CD4-positive, alpha-beta memory T cell (primary cell): ENCODE measurements at regions not wholly inside any gene's neighbourhood (a gene's known extent, or its start where the extent isn't known, plus 50 kb on each side); places are given as distances from the start of the nearest gene placed in this dataset.
"Not testable (repeated sequence)": the region's sequence is repeated elsewhere in the genome, so short reads cannot be mapped to it uniquely, and the experiment has no call there.

ENCODE experiments used
- CTCF ChIA-PET: fragments of 350-600 bp; sonication (Branson Sonifier 250); formaldehyde crosslinking; loops from one replicate; lab custom pipeline; 2021; ENCODE audit warnings: inconsistent platforms; ENCODE audit not compliant: partially characterized antibody; lab: Charles Lee
- POLR2A ChIA-PET: fragments of 350-600 bp; sonication (Branson Sonifier 250); formaldehyde crosslinking; loops from one replicate; lab custom pipeline; 2021; ENCODE audit not compliant: partially characterized antibody; lab: Charles Lee
- DNase-seq, 5 donors: peaks; one replicate each; pipeline versions ENCODE4 v3.0.0 to v3.0.0-alpha.2; 2020 to 2022; ENCODE audit warnings: mixed read lengths in 1 of 5
- H3K27ac ChIP-seq: one replicate; pipeline ENCODE4 v1.7.0; 2013; ENCODE audit warnings: low read depth, low read length
- H3K27me3 ChIP-seq: 2 replicates; pipeline ENCODE4 v1.7.0; 2013; ENCODE audit warnings: mild to moderate bottlenecking, low read length, moderate library complexity; ENCODE audit not compliant: insufficient read depth
- H3K36me3 ChIP-seq: 2 replicates; pipeline ENCODE4 v1.7.0; 2013; ENCODE audit warnings: mild to moderate bottlenecking, low read length, moderate library complexity; ENCODE audit not compliant: insufficient read depth
- H3K4me1 ChIP-seq: 2 replicates; pipeline ENCODE4 v1.7.0; 2013; ENCODE audit warnings: mild to moderate bottlenecking, low read length, moderate library complexity; ENCODE audit not compliant: insufficient read depth
- H3K4me3 ChIP-seq, 2 donors: one replicate each; pipeline ENCODE4 v1.7.0; 2013; ENCODE audit warnings: low read length in 2 of 2, mild to moderate bottlenecking in 1 of 2
- H3K9me3 ChIP-seq, 2 donors: one replicate each; pipeline ENCODE4 v1.7.0; 2013; ENCODE audit warnings: low read length in 2 of 2, control low read depth in 1 of 2; ENCODE audit not compliant: control insufficient read depth in 1 of 2
- H3K27ac Mint-ChIP-seq, 7 donors: one replicate each; pipeline ENCODE4 v1.8.0; 2020 to 2021; ENCODE audit warnings: mixed read lengths in 7 of 7, mild to moderate bottlenecking in 6 of 7, inconsistent platforms in 3 of 7, moderate library complexity in 3 of 7
- H3K27me3 Mint-ChIP-seq, 2 donors: one replicate each; pipeline ENCODE4 v1.8.0; 2020 to 2021; ENCODE audit warnings: mixed read lengths in 2 of 2
- H3K36me3 Mint-ChIP-seq, 2 donors: one replicate each; pipeline ENCODE4 v1.8.0; 2020 to 2021; ENCODE audit warnings: mixed read lengths in 2 of 2, inconsistent platforms in 1 of 2, mild to moderate bottlenecking in 1 of 2
- H3K4me1 Mint-ChIP-seq, 4 donors: one replicate each; pipeline ENCODE4 v1.8.0; 2020 to 2021; ENCODE audit warnings: mixed read lengths in 4 of 4, mild to moderate bottlenecking in 1 of 4
- H3K4me3 Mint-ChIP-seq, 8 donors: one replicate each; pipeline ENCODE4 v1.8.0; 2020 to 2021; ENCODE audit warnings: mixed read lengths in 8 of 8, mild to moderate bottlenecking in 7 of 8, moderate library complexity in 6 of 8, inconsistent platforms in 3 of 8
- H3K9me3 Mint-ChIP-seq, 8 donors: one replicate each; pipeline ENCODE4 v1.8.0; 2020 to 2021; ENCODE audit warnings: mixed read lengths in 8 of 8, mild to moderate bottlenecking in 5 of 8, inconsistent platforms in 3 of 8, moderate library complexity in 1 of 8
- intact Hi-C: fragments of 100-400 bp; cut with micrococcal nuclease; formaldehyde crosslinking; loops from one replicate; pipeline ENCODE4 v1.15.1; 2023

DNA sequence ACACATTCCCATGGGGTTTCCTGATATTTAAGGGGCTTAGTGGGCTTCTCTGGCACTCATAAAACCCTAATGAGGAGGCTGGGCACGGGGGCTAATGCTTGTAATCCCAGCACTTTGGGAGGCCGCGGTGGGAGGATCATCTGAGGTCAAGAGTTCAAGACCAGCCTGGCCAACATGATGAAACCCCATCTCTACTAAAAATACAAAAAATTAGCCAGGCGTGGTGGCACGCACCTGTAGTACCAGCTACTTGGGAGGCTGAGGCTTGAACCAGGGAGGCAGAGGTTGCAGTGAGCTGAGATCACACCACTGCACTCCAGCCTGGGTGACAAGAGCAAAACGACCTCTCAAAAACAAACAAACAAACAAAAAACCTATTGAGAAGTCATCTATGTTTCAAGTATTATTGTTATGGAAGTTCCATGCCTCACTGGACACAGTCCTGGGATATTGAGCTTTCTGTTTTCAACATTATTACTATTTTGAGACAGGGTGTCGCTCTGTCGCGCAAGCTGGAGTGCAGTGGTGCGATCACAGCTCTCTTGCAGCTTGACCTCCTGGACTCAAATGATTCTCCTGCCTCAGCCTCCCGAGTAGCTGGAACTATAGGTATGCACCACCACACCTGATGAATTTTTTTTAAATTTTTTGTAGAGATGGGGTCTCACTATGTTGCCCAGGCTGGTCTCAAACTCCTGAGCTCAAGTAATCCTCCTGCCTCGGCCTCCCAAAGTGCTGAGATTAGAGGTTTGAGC is 297.9 kb downstream of the GOLGA6L6 start:
- H3K27me3 ChIP-seq, POLR2A ChIA-PET, H3K9me3 ChIP-seq, H3K36me3 ChIP-seq, H3K9me3 Mint-ChIP-seq, intact Hi-C loops, H3K4me3 ChIP-seq, H3K27me3 Mint-ChIP-seq, H3K27ac ChIP-seq, DNase-seq, H3K27ac Mint-ChIP-seq, H3K4me3 Mint-ChIP-seq, CTCF ChIA-PET, H3K4me1 ChIP-seq, H3K4me1 Mint-ChIP-seq, H3K36me3 Mint-ChIP-seq: not testable (repeated sequence)

DNA sequence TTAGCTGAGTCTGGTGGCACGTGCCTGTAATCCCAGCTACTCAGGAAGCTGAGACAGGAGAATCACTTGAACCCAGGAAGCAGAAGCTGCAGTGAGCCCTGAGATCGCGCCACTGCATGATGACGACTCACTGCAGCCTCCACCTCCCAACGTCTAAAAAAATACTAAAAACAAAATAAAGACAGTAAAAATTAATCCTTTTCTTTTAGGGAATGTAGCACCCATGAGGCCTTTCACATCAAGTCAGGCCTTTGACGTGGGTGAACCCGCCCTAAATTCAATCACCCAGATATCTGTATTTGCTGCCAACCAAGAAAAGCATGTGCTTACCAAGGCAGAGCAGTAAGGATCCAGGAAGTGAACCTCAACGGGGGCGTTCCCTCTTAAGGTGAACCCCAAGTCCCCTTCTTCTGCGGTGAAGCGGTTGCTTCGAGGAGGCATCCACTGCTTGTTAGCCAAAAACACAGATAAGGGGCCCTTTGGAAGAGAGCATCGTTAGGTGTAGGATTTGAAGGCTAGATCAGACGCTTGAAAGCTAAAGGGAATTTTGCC is 301.2 kb downstream of the GOLGA6L6 start:
- H3K27ac Mint-ChIP-seq, H3K27me3 ChIP-seq, H3K9me3 Mint-ChIP-seq, H3K27ac ChIP-seq, POLR2A ChIA-PET, CTCF ChIA-PET, H3K27me3 Mint-ChIP-seq, H3K9me3 ChIP-seq, H3K36me3 ChIP-seq, intact Hi-C loops, H3K36me3 Mint-ChIP-seq, H3K4me1 ChIP-seq, DNase-seq, H3K4me1 Mint-ChIP-seq, H3K4me3 ChIP-seq, H3K4me3 Mint-ChIP-seq: not testable (repeated sequence)

DNA sequence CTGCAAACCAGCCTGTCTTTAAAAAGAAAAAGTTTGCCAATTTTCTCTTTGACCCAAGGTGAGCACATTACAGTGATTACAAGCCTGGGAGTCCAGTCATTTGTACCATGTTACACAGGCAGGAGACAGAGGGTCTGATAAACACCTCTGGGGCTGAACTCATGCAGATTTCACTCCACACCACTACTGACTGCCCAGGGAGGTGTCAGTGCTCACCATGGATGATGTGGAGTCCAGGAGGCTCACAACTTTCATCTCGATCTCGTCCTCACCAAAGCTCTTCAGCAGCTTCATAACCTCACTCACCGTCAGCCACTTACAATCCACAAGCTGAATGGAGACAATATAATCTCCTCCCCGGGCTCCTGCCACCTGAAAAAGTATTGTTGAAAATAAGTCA is 302.4 kb downstream of the GOLGA6L6 start:
- POLR2A ChIA-PET, H3K27me3 ChIP-seq, H3K27ac Mint-ChIP-seq, H3K9me3 Mint-ChIP-seq, H3K4me1 Mint-ChIP-seq, intact Hi-C loops, H3K9me3 ChIP-seq, H3K4me3 ChIP-seq, H3K4me3 Mint-ChIP-seq, H3K27me3 Mint-ChIP-seq, H3K27ac ChIP-seq, H3K36me3 Mint-ChIP-seq, H3K4me1 ChIP-seq, CTCF ChIA-PET, H3K36me3 ChIP-seq, DNase-seq: not testable (repeated sequence)

DNA sequence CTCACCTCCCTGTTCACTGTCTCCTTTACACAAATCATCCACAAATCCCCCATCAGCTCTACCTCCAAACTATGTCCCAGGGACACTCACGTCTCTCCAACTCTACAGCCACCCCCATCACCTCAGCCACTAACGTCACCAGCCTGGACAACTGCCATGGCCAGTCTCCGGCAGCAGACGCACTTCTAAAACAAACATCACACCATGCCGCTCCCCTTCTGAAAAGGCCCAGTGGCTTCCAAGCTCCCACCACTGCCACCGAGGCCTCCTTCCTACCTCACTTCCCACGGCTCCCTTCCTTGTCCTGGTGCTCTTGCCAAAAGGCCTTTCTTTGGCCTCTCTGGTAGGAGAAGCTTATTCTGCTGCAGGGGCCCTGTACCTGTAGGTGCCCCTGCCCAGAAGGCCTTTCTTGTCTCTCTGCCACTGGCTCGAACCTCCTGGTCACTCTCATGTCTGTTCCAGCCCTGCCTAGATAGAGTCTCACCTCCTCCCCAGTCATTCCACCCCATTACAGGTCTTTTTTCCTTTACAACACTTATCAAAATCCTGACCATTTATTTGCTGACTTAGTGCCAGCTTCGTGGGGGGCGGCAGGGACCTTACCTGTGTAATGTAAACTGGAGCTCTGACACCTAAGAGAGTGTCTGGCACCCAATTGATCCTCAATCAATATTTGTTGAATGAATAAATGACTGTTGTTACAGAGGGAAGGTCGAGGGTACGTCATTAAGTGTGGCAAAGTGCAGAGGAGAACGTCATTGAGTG is 304.2 kb downstream of the GOLGA6L6 start:
- intact Hi-C loops, H3K27ac Mint-ChIP-seq, H3K27ac ChIP-seq, H3K4me1 Mint-ChIP-seq, H3K4me3 ChIP-seq, H3K27me3 Mint-ChIP-seq, H3K36me3 ChIP-seq, H3K9me3 Mint-ChIP-seq, H3K27me3 ChIP-seq, H3K4me1 ChIP-seq, DNase-seq, H3K36me3 Mint-ChIP-seq, H3K9me3 ChIP-seq, H3K4me3 Mint-ChIP-seq, CTCF ChIA-PET, POLR2A ChIA-PET: not testable (repeated sequence)

DNA sequence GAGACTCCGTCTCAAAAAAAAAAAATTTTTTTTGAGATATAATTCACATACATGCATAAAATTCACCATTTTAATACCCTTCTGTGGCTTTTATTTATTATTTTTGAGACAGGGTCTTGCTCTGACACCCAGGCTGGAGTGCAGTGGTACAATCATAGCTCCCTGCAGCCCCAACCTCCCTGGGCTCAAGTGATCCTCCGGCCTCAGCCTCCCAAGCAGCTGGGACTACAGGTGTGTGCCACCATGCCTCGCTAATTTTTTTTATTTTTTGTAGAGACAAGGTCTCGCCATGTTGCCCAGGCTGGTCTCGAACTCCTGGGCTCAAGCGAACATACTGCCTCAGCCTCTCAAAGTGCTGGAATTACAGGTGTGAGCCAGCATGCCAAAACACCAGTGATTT is 305.9 kb downstream of the GOLGA6L6 start:
- H3K9me3 ChIP-seq, DNase-seq, CTCF ChIA-PET, H3K9me3 Mint-ChIP-seq, H3K27me3 ChIP-seq, intact Hi-C loops, H3K4me3 ChIP-seq, H3K36me3 Mint-ChIP-seq, H3K36me3 ChIP-seq, H3K4me1 ChIP-seq, H3K27ac ChIP-seq, H3K4me3 Mint-ChIP-seq, POLR2A ChIA-PET, H3K4me1 Mint-ChIP-seq, H3K27me3 Mint-ChIP-seq, H3K27ac Mint-ChIP-seq: not testable (repeated sequence)

DNA sequence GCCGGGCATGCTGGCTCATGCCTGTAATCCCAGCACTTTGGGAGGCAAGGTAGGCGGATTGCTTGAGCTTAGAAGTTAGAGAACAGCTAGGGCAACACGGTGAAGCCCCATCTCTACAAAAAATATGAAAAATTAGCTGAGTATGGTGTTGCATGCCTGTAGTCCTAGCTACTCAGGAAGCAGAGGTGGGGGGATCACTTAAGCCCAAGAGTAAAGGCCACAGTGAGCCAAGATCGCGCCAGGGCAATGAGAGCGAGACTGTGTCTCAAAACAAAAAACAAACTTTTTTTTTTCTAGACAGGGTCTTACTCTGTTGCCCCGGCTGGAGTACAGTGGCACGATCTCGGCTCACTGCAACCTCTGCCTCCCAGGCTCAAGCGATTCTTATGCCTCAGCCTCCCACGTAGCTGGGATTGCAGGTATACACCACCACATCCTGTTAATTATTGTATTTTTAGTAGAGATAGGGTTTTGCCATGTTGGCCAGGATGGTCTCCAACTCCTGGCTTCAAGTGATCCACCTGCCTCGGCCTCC is 307.5 kb downstream of the GOLGA6L6 start:
- H3K27ac Mint-ChIP-seq, CTCF ChIA-PET, H3K4me1 Mint-ChIP-seq, H3K4me3 ChIP-seq, H3K27me3 Mint-ChIP-seq, DNase-seq, H3K4me1 ChIP-seq, H3K27ac ChIP-seq, H3K9me3 ChIP-seq, H3K4me3 Mint-ChIP-seq, H3K9me3 Mint-ChIP-seq, H3K36me3 ChIP-seq, H3K27me3 ChIP-seq, H3K36me3 Mint-ChIP-seq, POLR2A ChIA-PET, intact Hi-C loops: not testable (repeated sequence)

DNA sequence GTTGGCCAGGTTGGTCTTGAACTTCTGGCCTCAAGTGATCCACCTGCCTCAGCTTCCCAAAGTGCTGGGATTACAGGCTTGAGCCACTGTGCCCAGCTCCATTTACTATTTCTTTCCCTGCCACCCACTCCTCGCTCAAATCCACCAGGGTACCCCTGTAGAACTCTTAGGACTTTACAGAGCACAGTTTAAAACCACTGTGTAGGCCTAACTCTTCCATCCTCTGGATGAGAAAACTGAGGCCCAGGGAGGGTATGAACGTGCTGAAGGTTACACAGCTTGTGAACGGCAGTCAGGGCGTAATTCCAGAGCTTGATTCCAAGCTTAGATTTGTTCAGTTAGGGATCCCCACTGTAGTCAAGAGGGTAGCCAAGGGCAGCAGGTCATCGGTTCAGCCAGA is 309.1 kb downstream of the GOLGA6L6 start:
- H3K9me3 Mint-ChIP-seq, H3K27me3 Mint-ChIP-seq, H3K4me1 ChIP-seq, CTCF ChIA-PET, H3K27ac ChIP-seq, H3K4me3 Mint-ChIP-seq, H3K27me3 ChIP-seq, POLR2A ChIA-PET, intact Hi-C loops, DNase-seq, H3K27ac Mint-ChIP-seq, H3K36me3 ChIP-seq, H3K4me1 Mint-ChIP-seq, H3K9me3 ChIP-seq, H3K36me3 Mint-ChIP-seq, H3K4me3 ChIP-seq: not testable (repeated sequence)
